ENCODE measurements at regions not wholly inside any gene's neighbourhood (a gene's known extent, or its start where the extent isn't known, plus 50 kb on each side); places are given as distances from the start of the nearest gene placed in this dataset.

DNA sequence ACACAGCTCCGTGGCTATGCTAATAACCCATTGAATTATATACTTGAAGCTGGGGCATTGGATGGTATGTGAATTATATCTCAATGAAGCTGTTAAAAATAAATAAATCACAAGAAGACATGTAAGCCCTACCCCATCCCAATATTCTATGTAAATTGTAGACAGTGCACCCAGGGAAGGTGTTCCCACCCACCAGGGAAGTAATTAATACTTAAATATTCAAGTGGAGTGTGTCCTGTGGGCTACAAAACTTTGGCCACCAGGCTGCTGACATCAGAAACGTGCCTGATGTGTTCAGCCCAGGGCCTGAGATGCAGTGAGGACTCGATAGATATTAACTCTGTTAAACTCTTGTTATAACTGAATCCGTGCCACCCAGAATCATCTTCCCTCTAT is 240.4 kb upstream of the RREB1 start:
- TF ChIP-seq, protein P1, sequence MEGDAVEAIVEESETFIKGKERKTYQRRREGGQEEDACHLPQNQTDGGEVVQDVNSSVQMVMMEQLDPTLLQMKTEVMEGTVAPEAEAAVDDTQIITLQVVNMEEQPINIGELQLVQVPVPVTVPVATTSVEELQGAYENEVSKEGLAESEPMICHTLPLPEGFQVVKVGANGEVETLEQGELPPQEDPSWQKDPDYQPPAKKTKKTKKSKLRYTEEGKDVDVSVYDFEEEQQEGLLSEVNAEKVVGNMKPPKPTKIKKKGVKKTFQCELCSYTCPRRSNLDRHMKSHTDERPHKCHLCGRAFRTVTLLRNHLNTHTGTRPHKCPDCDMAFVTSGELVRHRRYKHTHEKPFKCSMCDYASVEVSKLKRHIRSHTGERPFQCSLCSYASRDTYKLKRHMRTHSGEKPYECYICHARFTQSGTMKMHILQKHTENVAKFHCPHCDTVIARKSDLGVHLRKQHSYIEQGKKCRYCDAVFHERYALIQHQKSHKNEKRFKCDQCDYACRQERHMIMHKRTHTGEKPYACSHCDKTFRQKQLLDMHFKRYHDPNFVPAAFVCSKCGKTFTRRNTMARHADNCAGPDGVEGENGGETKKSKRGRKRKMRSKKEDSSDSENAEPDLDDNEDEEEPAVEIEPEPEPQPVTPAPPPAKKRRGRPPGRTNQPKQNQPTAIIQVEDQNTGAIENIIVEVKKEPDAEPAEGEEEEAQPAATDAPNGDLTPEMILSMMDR (IDR thresholded peaks at IDR 0.05): no peak
- no peak for TF ChIP-seq POLR2A (IDR thresholded peaks at IDR 0.05)

Measured in uterus (tissue), 2 donors.